ENCODE measurements at regions not wholly inside any gene's neighbourhood (a gene's known extent, or its start where the extent isn't known, plus 50 kb on each side); places are given as distances from the start of the nearest gene placed in this dataset.

GRCh38 chr6:67450641-67451040, 1184.4 kb upstream of the ADGRB3 start:
- Histone ChIP-seq H3K36me3 (ENCODE audit: control insufficient read depth in 2 of 2, extremely low read depth in 1 of 2, insufficient read depth in 2 of 2, low read length in 2 of 2) (no peaks in the 10 kb centered on the region), H3K4me2 (ENCODE audit: insufficient read depth, low read length) (no peak overlapping the region), H2AFZ (ENCODE audit: low read depth, low read length) (no peak overlapping the region), H3K79me2 (ENCODE audit: control insufficient read depth, insufficient read depth, low read length) (no peaks in the 10 kb centered on the region), H3K9me1 (replicated peaks; ENCODE audit: control insufficient read depth, extremely low read depth, insufficient read depth, low read length) (no peaks in the 10 kb centered on the region), H3K9me3 (replicated peaks; ENCODE audit: control insufficient read depth, insufficient read depth, low read length) (no peaks in the 10 kb centered on the region), H4K20me1 (replicated peaks; ENCODE audit: control insufficient read depth, extremely low read depth, insufficient read depth, low read length) (no peaks in the 10 kb centered on the region), H3K27ac (ENCODE audit: insufficient read depth, low read depth, low read length) (no peak overlapping the region), H3K27me3 (ENCODE audit: control insufficient read depth in 2 of 2, insufficient read depth in 2 of 2, low read length in 2 of 2) (no peaks in the 10 kb centered on the region), H3K9ac (replicated peaks; ENCODE audit: extremely low read depth, insufficient read depth, low read length) (no peak overlapping the region), H3K4me1 (ENCODE audit: control insufficient read depth, extremely low read depth, insufficient read depth, low read length) (no peaks in the 10 kb centered on the region), H3K4me3 (replicated peaks in 1 of 3; ENCODE audit: insufficient read depth in 1 of 3, low read depth in 1 of 3, low read length in 3 of 3) (no peak overlapping the region)
- BruUV-seq (replicated peaks), result no TSS peak
- dilution Hi-C loops (cut with MboI; ENCODE audit: extremely low pct_ligation_motif_present, low sequenced_read_pairs) (no loop called here), intact Hi-C loops (cut with micrococcal nuclease) (no loop called here)
- POLR2A ChIA-PET, result no interaction called here
- no peak for TF ChIP-seq EZH2 (IDR thresholded peaks at IDR 0.05; ENCODE audit: borderline replicate concordance, low read depth, low read length, severe bottlenecking)
- TF ChIP-seq POLR2A (IDR thresholded peaks at IDR 0.05; ENCODE audit: low read depth, low read length), result no peak
- no peak for TF ChIP-seq JUN (IDR thresholded peaks at IDR 0.05; ENCODE audit: borderline replicate concordance, insufficient read depth, insufficient read length, low read depth)
- TF ChIP-seq POLR2AphosphoS5 (IDR thresholded peaks at IDR 0.05; ENCODE audit: insufficient read depth, low read depth, low read length), result no peak
- no peak for TF ChIP-seq FOS (IDR thresholded peaks at IDR 0.05; ENCODE audit: borderline replicate concordance, insufficient read depth, low read length)
- TF ChIP-seq MAX (IDR thresholded peaks at IDR 0.05; ENCODE audit: insufficient read depth, insufficient read length), result no peak
- no peak for TF ChIP-seq CTCF (IDR thresholded peaks at IDR 0.05; ENCODE audit: extremely low read depth in 1 of 2, insufficient read depth in 1 of 2, low read depth in 1 of 2, low read length in 2 of 2)
- no peak for TF ChIP-seq GATA2 (IDR thresholded peaks at IDR 0.05; ENCODE audit: insufficient read depth, insufficient read length, low read depth, low read length)
- no peak for TF ChIP-seq MYC (IDR thresholded peaks at IDR 0.05; ENCODE audit: low read depth, low read length)
- DNase-seq (ENCODE audit: low read depth, low spot score) (no peak), FAIRE-seq (no peak)
- CTCF ChIA-PET, result no interaction called here

Data from endothelial cell of umbilical vein (primary cell).